ENCODE measurements at regions not wholly inside any gene's neighbourhood (a gene's known extent, or its start where the extent isn't known, plus 50 kb on each side); places are given as distances from the start of the nearest gene placed in this dataset.

DNA sequence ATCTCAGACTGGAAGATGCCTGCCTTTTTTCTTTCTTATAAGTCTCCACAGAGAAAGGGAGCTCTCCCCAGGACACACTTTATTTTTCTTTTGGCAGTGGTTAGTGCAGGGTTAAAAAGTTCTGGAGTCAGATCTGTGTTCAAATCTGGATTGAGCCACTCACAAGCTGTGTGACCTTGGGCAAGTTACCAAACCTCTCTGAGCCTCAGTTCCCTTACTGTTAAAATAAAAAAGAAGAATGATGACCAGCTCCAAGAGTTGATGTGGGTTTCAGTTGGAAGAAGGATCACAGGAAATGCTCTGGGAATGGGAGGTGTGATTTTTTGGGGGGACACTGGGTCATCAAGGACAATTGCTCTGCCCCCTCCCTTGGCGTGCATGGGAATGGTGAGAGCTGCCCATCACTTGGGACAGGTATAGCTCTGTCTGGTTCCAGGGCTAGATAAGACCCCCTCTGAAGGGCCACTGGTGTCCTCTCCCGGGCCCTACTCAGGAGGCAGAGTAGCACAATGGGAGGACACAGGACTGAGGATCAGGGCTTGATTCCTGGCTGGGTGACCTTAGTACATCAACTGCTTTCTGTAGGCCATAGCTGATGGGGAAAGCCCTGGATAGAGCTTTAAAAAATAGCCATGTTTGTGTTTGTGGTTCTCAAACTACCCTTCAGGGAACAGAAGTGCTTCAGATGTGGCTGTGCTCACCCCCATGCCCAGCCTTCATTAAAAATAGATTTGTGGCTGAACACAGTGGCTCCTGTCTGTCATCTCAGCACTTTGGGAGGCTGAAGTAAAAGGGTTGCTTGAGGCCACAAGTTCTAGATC, 228.3 kb downstream of the MIAT start:
- TF ChIP-seq, protein P1, sequence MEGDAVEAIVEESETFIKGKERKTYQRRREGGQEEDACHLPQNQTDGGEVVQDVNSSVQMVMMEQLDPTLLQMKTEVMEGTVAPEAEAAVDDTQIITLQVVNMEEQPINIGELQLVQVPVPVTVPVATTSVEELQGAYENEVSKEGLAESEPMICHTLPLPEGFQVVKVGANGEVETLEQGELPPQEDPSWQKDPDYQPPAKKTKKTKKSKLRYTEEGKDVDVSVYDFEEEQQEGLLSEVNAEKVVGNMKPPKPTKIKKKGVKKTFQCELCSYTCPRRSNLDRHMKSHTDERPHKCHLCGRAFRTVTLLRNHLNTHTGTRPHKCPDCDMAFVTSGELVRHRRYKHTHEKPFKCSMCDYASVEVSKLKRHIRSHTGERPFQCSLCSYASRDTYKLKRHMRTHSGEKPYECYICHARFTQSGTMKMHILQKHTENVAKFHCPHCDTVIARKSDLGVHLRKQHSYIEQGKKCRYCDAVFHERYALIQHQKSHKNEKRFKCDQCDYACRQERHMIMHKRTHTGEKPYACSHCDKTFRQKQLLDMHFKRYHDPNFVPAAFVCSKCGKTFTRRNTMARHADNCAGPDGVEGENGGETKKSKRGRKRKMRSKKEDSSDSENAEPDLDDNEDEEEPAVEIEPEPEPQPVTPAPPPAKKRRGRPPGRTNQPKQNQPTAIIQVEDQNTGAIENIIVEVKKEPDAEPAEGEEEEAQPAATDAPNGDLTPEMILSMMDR (optimal IDR thresholded peaks at IDR 0.05 in 1 of 3, IDR thresholded peaks at IDR 0.05 in 1 of 3, conservative IDR thresholded peaks at IDR 0.05 in 1 of 3; ENCODE audit: extremely low read depth in 1 of 3, insufficient read depth in 2 of 3, low read length in 3 of 3): no peak
- TF ChIP-seq EZH2 (IDR thresholded peaks at IDR 0.05; ENCODE audit: low read length): no peak

All from keratinocyte (primary cell).